K562 (cell line): ENCODE measurements at regions not wholly inside any gene's neighbourhood (a gene's known extent, or its start where the extent isn't known, plus 50 kb on each side); places are given as distances from the start of the nearest gene placed in this dataset.

Experiments used
- BCL6 ChIP-seq: fragments of 250-450 bp; sonication (Bioruptor Pico); IDR thresholded peaks from 2 replicates; pipeline ENCODE4 v1.4.0; 2020
- CCAR2 ChIP-seq: fragments of 200-400 bp; formaldehyde crosslinking; IDR thresholded peaks from 2 replicates; pipeline ENCODE4 v1.6.1; 2017; ENCODE audit warnings: mild to moderate bottlenecking, low read depth, low read length
- EP300 ChIP-seq: IDR thresholded peaks from 2 replicates; pipeline ENCODE4 v1.6.1; 2012; ENCODE audit warnings: low read length, improper control_type of control experiment
- FOSL1 ChIP-seq: fragments of 200-800 bp; sonication (Bioruptor generic); conservative IDR thresholded peaks from 2 replicates; pipeline ENCODE4 v1.6.1; 2016; ENCODE audit warnings: missing genetic modification characterization, missing compliant biosample characterization
- HDAC8 ChIP-seq: fragments of 450-650 bp; IDR thresholded peaks from 2 replicates; pipeline ENCODE4 v1.6.1; 2016; ENCODE audit warnings: mild to moderate bottlenecking, missing genetic modification characterization, moderate library complexity, missing compliant biosample characterization
- HMGN3 ChIP-seq: IDR thresholded peaks from 2 replicates; pipeline ENCODE4 v1.6.1; 2011; ENCODE audit warnings: borderline replicate concordance, low read depth, mild to moderate bottlenecking, mixed read lengths, low read length; ENCODE audit not compliant: insufficient read length; ENCODE audit errors: extremely low read depth
- NFE2 ChIP-seq: IDR thresholded peaks from 2 replicates; pipeline ENCODE4 v1.6.1; 2014; ENCODE audit warnings: antibody characterized with exemption, low read depth
- NFIC ChIP-seq: fragments of 450-650 bp; IDR thresholded peaks from 2 replicates; pipeline ENCODE4 v1.6.1; 2017; ENCODE audit warnings: mild to moderate bottlenecking, inconsistent platforms
- NR1H2 ChIP-seq: sonication (generic); formaldehyde crosslinking; IDR thresholded peaks from 2 replicates; pipeline ENCODE4 v1.4.0; 2020; ENCODE audit warnings: mild to moderate bottlenecking, missing genetic modification reagents
- PURB ChIP-seq: sonication (generic); formaldehyde crosslinking; IDR thresholded peaks from 2 replicates; pipeline ENCODE4 v1.9.0; 2021; ENCODE audit warnings: low read depth, mild to moderate bottlenecking, missing genetic modification reagents
- RBM14 ChIP-seq: fragments of 200-400 bp; formaldehyde crosslinking; IDR thresholded peaks from 2 replicates; pipeline ENCODE4 v1.6.1; 2018; ENCODE audit warnings: low read depth, mild to moderate bottlenecking, low read length, moderate library complexity, borderline replicate concordance; ENCODE audit not compliant: insufficient read depth
- ZNF165 ChIP-seq: fragments of 250-450 bp; sonication (Bioruptor Pico); IDR thresholded peaks from 2 replicates; pipeline ENCODE4 v1.4.0; 2020; ENCODE audit warnings: borderline replicate concordance
- ZNF232 ChIP-seq: sonication (generic); formaldehyde crosslinking; IDR thresholded peaks from 2 replicates; pipeline ENCODE4 v1.8.0; 2022; ENCODE audit warnings: mild to moderate bottlenecking, missing genetic modification reagents
- ZNF668 ChIP-seq: fragments of 250-450 bp; sonication (Bioruptor Pico); IDR thresholded peaks from 2 replicates; pipeline ENCODE4 v1.8.0; 2022; ENCODE audit warnings: mild to moderate bottlenecking, inconsistent platforms
- ZNF76 ChIP-seq: fragments of 250-450 bp; sonication (Bioruptor Pico); IDR thresholded peaks from 2 replicates; pipeline ENCODE4 v1.4.0; 2020; ENCODE audit warnings: mild to moderate bottlenecking, moderate library complexity, borderline replicate concordance
- TF ChIP-seq, protein P1 (sequence below): sonication (generic); formaldehyde crosslinking; IDR thresholded peaks from 2 replicates; pipeline ENCODE4 v1.8.0; 2022; ENCODE audit warnings: missing genetic modification reagents, mild to moderate bottlenecking, borderline replicate concordance
- TF ChIP-seq, protein P2 (sequence below): fragments of 450-650 bp; IDR thresholded peaks from 2 replicates; pipeline ENCODE4 v1.6.1; 2016; ENCODE audit warnings: low read depth, mild to moderate bottlenecking, moderate library complexity
- TF ChIP-seq, protein P3 (sequence below): sonication (generic); formaldehyde crosslinking; IDR thresholded peaks from 2 replicates; pipeline ENCODE4 v1.8.1; 2023; ENCODE audit warnings: mild to moderate bottlenecking, missing genetic modification reagents
- TF ChIP-seq, protein P4 (sequence below): sonication (generic); formaldehyde crosslinking; IDR thresholded peaks from 2 replicates; pipeline ENCODE4 v1.8.0; 2022; ENCODE audit warnings: mild to moderate bottlenecking, missing genetic modification reagents, borderline replicate concordance
- TF ChIP-seq, protein P5 (sequence below): fragments of 250-450 bp; sonication (Bioruptor Pico); IDR thresholded peaks from 2 replicates; pipeline ENCODE4 v1.8.0; 2021; ENCODE audit warnings: moderate library complexity, mild to moderate bottlenecking, inconsistent platforms

DNA sequence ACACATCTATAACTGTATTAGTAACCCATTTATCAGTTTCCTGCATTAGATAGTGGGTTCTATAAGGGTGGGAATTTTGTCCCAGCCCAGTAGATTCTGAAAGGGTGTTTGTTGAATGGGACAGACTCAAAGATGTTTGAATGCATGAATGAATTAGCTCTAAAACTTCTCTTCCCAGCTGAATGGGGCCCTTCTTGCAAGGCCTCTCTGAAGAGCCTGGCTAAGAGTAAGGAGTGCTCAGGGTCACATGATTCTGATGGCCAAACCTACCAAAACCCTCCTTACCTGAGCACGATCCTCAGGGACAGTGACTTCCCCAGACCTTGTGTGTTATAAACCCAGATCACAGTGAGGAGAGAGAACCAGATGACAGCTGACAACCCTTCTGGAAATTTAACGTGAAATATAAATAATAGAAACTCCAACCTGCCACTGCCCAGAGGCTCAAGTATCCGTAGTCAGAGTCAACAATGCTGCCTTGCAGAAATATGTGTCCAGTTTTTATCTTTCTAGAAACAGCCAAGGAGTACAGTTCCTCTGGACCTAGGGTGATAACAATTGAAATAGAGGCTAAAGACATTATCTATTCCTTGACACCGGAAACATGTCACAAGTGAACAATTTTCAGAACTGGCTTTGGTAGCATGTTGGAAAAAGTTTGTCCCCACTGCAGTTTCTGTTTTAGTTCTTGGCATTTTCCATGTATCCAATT, 268.9 kb upstream of the MAF start (continued):
- TF ChIP-seq HDAC8 (tag) (peak; percentile 50; the same call in 1 of the 2 replicates), CCAR2 (no peak), ZNF668 (CRISPR knock-in tag) (0 out of 2 replicates have a peak, but pooled peaks have one; percentile 19), FOSL1 (peak; percentile 77), PURB (no peak), NFE2 (peak; percentile 49), ZNF76 (CRISPR knock-in tag) (peak; percentile 81; the same call in 1 of the 2 replicates), RBM14 (no peak), NR1H2 (CRISPR knock-in tag) (no peak), EP300 (peak; percentile 99), HMGN3 (peak; percentile 98), ZNF165 (CRISPR knock-in tag) (peak; percentile 78; the same call in 1 of the 2 replicates), BCL6 (CRISPR knock-in tag) (peak; percentile 63; the same call in 1 of the 2 replicates), NFIC (peak; percentile 72; the same call in 1 of the 2 replicates), ZNF232 (CRISPR knock-in tag) (no peak)
- TF ChIP-seq, protein P1, sequence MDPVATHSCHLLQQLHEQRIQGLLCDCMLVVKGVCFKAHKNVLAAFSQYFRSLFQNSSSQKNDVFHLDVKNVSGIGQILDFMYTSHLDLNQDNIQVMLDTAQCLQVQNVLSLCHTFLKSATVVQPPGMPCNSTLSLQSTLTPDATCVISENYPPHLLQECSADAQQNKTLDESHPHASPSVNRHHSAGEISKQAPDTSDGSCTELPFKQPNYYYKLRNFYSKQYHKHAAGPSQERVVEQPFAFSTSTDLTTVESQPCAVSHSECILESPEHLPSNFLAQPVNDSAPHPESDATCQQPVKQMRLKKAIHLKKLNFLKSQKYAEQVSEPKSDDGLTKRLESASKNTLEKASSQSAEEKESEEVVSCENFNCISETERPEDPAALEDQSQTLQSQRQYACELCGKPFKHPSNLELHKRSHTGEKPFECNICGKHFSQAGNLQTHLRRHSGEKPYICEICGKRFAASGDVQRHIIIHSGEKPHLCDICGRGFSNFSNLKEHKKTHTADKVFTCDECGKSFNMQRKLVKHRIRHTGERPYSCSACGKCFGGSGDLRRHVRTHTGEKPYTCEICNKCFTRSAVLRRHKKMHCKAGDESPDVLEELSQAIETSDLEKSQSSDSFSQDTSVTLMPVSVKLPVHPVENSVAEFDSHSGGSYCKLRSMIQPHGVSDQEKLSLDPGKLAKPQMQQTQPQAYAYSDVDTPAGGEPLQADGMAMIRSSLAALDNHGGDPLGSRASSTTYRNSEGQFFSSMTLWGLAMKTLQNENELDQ (CRISPR knock-in tag), result no peak
- TF ChIP-seq, protein P2, sequence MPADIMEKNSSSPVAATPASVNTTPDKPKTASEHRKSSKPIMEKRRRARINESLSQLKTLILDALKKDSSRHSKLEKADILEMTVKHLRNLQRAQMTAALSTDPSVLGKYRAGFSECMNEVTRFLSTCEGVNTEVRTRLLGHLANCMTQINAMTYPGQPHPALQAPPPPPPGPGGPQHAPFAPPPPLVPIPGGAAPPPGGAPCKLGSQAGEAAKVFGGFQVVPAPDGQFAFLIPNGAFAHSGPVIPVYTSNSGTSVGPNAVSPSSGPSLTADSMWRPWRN, result no peak
- TF ChIP-seq, protein P3, sequence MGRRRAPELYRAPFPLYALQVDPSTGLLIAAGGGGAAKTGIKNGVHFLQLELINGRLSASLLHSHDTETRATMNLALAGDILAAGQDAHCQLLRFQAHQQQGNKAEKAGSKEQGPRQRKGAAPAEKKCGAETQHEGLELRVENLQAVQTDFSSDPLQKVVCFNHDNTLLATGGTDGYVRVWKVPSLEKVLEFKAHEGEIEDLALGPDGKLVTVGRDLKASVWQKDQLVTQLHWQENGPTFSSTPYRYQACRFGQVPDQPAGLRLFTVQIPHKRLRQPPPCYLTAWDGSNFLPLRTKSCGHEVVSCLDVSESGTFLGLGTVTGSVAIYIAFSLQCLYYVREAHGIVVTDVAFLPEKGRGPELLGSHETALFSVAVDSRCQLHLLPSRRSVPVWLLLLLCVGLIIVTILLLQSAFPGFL (CRISPR knock-in tag), result no peak
- TF ChIP-seq, protein P4, sequence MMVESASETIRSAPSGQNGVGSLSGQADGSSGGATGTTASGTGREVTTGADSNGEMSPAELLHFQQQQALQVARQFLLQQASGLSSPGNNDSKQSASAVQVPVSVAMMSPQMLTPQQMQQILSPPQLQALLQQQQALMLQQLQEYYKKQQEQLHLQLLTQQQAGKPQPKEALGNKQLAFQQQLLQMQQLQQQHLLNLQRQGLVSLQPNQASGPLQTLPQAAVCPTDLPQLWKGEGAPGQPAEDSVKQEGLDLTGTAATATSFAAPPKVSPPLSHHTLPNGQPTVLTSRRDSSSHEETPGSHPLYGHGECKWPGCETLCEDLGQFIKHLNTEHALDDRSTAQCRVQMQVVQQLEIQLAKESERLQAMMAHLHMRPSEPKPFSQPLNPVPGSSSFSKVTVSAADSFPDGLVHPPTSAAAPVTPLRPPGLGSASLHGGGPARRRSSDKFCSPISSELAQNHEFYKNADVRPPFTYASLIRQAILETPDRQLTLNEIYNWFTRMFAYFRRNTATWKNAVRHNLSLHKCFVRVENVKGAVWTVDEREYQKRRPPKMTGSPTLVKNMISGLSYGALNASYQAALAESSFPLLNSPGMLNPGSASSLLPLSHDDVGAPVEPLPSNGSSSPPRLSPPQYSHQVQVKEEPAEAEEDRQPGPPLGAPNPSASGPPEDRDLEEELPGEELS (CRISPR knock-in tag), result no peak
- TF ChIP-seq, protein P5, sequence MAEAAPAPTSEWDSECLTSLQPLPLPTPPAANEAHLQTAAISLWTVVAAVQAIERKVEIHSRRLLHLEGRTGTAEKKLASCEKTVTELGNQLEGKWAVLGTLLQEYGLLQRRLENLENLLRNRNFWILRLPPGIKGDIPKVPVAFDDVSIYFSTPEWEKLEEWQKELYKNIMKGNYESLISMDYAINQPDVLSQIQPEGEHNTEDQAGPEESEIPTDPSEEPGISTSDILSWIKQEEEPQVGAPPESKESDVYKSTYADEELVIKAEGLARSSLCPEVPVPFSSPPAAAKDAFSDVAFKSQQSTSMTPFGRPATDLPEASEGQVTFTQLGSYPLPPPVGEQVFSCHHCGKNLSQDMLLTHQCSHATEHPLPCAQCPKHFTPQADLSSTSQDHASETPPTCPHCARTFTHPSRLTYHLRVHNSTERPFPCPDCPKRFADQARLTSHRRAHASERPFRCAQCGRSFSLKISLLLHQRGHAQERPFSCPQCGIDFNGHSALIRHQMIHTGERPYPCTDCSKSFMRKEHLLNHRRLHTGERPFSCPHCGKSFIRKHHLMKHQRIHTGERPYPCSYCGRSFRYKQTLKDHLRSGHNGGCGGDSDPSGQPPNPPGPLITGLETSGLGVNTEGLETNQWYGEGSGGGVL (CRISPR knock-in tag), result 0 out of 2 replicates have a peak, but pooled peaks have one; percentile 39
